Activated naive CD4-positive, alpha-beta T cell treated with Interleukin-2 at 50 U/mL for 16 hours (primary cell): ENCODE measurements at regions not wholly inside any gene's neighbourhood (a gene's known extent, or its start where the extent isn't known, plus 50 kb on each side); places are given as distances from the start of the nearest gene placed in this dataset.

ENCODE experiments used
- DNase-seq: peaks from one replicate; pipeline ENCODE4 v3.0.0-alpha.2; 2020

GRCh38 chr15:70165716-70166284, 68.1 kb upstream of the TLE3 start:
- no peak for DNase-seq

- no peak for DNase-seq
Measured at GRCh38 chr15:70164910-70165715, 67.4 kb upstream of the TLE3 start.

DNA sequence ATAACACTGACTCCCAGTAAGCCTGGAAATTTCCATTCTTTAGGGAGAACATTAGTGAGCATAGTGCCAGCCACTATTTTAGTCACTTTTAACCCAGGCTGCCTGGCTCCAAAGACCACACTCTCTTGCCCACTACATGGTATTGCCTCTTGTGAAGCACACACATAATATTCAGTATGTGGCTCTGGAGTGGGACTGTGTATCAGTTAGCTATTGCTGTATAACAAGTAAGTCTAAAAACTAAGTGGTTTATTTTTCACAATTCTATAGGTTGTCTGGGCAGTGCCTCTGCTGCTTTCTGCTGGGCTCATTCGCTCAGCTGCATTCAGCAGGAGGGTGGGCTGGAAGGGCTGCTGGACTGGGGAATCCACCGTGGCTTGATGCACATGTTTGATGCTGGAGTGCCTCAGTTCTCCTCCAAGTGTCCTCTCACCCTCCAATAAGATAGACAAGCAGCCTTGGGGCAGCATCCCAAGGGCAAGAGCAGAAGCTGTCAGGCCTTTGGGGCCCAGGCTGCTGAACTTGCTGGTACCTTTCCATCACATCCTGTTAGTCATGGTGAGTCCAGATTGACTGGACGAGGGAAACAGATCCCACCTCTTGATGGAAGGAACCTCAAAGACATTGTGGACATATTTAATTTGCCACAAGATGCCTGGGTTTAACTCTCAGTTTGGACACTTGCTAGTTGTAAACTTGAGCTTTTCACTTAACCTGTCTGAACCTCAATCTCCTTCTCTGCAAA, 66.6 kb upstream of the TLE3 start:
- DNase-seq: no peak

GRCh38 chr15:70160803-70161565, 63.3 kb upstream of the TLE3 start:
- no peak for DNase-seq

- DNase-seq: no peak
Measured at GRCh38 chr15:70160267-70160666, 62.5 kb upstream of the TLE3 start.

GRCh38 chr15:70159713-70160009, 61.9 kb upstream of the TLE3 start:
- no peak for DNase-seq

GRCh38 chr15:70159001-70159712, 61.4 kb upstream of the TLE3 start:
- DNase-seq: no peak

DNA sequence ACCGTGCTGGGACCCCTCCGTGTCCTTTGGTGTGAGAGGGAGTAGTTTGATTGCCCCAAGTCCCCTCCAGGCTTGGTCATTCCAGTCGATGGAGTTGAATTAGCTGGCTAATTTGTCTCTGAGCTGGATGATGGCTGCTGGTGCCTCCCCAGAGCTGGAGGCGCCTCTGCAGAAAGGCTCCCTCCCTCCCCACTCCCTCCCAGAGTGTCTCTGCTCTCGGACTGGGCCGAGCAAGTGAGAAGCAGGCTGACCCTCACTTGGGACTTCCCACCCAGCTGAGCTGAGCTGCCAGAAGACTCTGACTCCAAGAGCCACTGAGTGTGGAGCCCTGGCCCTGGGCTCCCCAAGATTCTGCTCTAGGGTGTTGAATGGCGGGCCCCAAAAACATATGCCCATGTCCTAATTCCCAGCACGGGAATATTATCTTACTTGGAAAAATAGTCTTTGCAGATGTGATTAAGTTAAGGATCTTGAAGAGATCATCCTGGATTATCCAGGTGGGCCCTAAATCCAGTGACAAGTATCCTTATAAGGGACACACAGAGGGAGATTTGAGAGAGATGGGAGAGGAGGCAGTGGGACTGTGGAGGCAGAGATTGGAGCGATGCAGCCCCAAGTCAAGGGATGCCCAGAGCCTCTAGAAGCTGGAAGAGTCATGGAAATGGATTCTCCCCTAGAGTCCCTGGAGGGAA, 60.7 kb upstream of the TLE3 start:
- no peak for DNase-seq

- DNase-seq: no peak
Measured at GRCh38 chr15:70156671-70157271, 59.1 kb upstream of the TLE3 start.

DNA sequence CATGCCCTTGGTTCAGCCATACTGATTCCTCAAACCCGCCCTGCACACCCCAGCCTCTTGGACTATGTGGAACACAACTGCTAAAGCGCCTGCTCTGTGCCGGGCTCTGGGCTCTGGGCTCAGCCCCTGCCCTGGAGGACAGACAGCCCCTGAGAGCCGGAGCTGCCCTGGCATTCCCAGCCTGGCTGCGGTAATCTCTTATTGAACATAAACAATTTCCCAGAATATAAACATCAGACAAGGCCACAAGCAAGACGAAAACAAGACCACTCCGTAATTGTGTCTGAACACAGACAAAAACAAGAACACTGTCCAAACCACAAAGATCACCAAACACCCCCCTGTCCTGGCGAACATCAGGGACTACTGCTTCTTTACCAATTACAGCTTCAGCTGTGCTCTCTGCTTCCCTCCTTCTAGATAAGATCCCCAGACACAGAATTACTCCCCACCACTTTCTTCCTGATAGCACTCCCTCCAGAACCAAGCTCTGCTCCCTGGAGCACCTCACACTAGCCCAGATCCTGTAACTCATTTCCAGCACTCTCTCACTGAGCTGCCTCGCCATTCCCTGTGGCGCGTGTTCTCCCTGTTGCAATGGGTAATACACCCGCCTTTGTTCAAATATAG, 57.1 kb upstream of the TLE3 start:
- DNase-seq: no peak

DNA sequence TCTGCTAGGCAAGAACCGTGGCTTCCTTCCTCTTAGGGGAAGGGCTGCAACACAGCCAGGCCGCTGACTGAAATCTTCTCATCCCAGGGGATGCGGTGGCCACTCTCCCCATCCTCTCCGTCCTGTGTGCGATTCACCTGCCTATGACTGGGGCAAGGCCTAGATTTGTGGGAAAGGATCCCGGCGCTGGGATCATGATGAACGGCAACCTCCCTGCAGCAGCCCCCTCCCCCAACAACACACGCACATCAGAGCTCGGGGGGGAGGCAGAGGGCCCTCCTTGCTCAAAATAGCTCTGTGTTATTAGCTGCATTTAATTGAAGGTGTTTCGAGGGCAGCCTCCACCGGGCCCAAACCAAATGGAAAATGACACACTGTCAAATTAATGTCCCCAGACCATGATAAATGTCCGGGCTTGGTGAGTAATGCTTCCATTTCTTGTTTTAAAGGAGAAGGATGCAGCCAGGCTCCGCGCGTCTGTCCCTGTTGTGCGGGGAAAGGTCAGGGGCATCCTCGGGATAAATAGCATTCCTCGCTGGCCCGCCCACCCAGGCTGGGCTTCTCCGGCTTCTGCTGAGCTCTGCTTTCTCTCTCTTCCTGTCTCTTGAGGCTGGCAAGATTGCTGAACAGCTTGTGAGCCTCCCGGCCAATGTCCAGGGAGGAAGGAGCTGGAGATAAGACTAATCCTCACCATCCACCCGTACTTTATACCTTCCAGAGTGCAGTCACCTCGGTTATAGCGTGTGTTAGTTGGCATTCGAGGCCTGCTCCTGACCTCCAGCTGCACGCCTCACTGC, 56.4 kb upstream of the TLE3 start:
- DNase-seq: no peak

- DNase-seq: no peak
Measured at GRCh38 chr15:70152070-70152480, 54.4 kb upstream of the TLE3 start.

- no peak for DNase-seq
Measured at GRCh38 chr15:70151462-70151861, 53.7 kb upstream of the TLE3 start.

DNA sequence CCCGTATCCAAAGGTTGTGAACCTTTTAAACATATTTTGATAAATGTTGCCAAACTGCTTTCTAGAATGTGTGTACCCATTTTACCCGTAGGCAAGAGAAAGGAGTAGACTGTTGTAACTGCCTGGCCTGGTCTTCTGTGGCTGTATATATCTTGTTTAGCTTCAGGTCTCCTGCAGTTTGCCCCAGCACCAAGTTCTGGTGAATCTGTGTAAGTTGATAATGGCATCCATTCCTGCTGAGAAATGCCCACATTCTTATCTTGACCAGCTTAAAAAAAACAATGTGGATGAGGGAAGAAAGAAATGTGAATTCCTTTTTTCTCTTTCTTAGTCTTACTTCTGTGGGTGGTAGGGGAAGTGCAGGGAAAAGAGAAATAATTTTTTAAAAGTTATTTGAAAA, 53.3 kb upstream of the TLE3 start:
- DNase-seq: no peak

GRCh38 chr15:70150405-70150747, 52.7 kb upstream of the TLE3 start:
- DNase-seq: no peak

DNA sequence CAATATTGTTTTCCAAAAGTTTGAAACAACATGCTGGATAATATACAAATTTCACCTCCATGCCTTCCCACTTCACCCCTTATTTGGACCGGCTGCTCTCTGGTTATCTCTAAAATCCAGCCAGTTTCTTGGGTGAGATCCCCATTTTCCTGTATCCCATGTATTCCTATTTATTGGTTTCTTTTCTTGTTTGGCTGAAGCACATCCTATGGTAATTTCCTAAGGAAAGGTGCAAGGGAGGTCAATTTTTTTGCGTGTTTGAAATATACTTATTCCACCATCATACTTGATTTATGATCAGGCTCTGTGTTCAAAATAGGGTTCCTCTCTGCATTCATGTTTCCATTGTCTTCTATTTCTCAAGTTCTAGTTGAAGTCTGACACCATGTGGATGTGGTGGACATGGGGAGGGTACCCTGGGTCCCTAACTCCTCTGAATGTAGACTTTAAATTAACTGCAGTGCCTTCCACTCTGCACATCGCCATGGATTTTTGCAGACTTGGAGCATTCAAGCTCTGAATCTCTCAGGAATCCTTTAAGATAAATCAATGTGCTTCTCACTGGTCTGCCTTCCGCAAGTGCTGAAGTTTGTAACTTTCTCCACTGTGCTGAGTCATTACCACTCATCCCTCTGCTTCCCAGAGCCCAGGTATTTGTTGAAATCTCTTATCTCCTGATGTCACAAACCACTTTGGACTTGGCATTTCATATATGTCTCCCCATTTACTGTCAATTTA, 52.1 kb upstream of the TLE3 start:
- DNase-seq: no peak

GRCh38 chr15:70147778-70148177, 50.1 kb upstream of the TLE3 start:
- DNase-seq: no peak
